ENCODE measurements at regions not wholly inside any gene's neighbourhood (a gene's known extent, or its start where the extent isn't known, plus 50 kb on each side); places are given as distances from the start of the nearest gene placed in this dataset.

GRCh38 chr7:372932-373791, 83.2 kb downstream of the FOXL3 start:
- 65% methylated on average over 35 of the region's 39 CpGs for WGBS (ENCODE audit: insufficient coverage)
- no peak overlapping the region for H2AFZ ChIP-seq (ENCODE audit: insufficient read depth, low read depth, low read length, poor library complexity, severe bottlenecking)
- no peak overlapping the region for H3K4me2 ChIP-seq (replicated peaks; ENCODE audit: extremely low read depth, low read length, poor library complexity, severe bottlenecking)
- DNase-seq, result no peak
- TF ChIP-seq, protein P1, sequence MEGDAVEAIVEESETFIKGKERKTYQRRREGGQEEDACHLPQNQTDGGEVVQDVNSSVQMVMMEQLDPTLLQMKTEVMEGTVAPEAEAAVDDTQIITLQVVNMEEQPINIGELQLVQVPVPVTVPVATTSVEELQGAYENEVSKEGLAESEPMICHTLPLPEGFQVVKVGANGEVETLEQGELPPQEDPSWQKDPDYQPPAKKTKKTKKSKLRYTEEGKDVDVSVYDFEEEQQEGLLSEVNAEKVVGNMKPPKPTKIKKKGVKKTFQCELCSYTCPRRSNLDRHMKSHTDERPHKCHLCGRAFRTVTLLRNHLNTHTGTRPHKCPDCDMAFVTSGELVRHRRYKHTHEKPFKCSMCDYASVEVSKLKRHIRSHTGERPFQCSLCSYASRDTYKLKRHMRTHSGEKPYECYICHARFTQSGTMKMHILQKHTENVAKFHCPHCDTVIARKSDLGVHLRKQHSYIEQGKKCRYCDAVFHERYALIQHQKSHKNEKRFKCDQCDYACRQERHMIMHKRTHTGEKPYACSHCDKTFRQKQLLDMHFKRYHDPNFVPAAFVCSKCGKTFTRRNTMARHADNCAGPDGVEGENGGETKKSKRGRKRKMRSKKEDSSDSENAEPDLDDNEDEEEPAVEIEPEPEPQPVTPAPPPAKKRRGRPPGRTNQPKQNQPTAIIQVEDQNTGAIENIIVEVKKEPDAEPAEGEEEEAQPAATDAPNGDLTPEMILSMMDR (IDR thresholded peaks at IDR 0.05), result no peak
- H3K9ac ChIP-seq (ENCODE audit: insufficient read depth, low read length, poor library complexity, severe bottlenecking), result no peak overlapping the region
- no peaks in the 10 kb centered on the region for H3K36me3 Mint-ChIP-seq
- no peak overlapping the region for H3K27ac Mint-ChIP-seq
- H3K4me1 ChIP-seq (ENCODE audit: control insufficient read depth in 1 of 2, insufficient read depth in 2 of 2, low read length in 2 of 2), result no peaks in the 10 kb centered on the region
- H3K4me3 ChIP-seq (replicated peaks in 1 of 3; ENCODE audit: low read depth in 2 of 3, low read length in 3 of 3), result no peak overlapping the region
- no peaks in the 10 kb centered on the region for H3K79me2 ChIP-seq (ENCODE audit: insufficient read depth, low read length)
- H3K4me3 Mint-ChIP-seq, result no peak overlapping the region
- intact Hi-C loops (cut with micrococcal nuclease), result no loop called here
- no peak overlapping the region for H3K27ac ChIP-seq (ENCODE audit: low read depth in 1 of 2, low read length in 2 of 2)
- H3K9me3 Mint-ChIP-seq, result peaks cover 0 to 5% (median 0%) of the 10 kb centered on the region in 7 donors
- H3K9me3 ChIP-seq (replicated peaks in 1 of 2; ENCODE audit: control insufficient read depth in 1 of 2, insufficient read depth in 1 of 2, low read length in 2 of 2), result no peaks in the 10 kb centered on the region
- H3K4me1 Mint-ChIP-seq, result no peaks in the 10 kb centered on the region
- no peaks in the 10 kb centered on the region for H3K36me3 ChIP-seq (replicated peaks in 1 of 2; ENCODE audit: control insufficient read depth in 1 of 2, insufficient read depth in 2 of 2, low read length in 2 of 2)
- peaks cover 12 to 47% (median 22%) of the 10 kb centered on the region in 3 donors for H3K27me3 Mint-ChIP-seq (ENCODE audit: low read depth in 3 of 3)
- H4K20me1 ChIP-seq (ENCODE audit: insufficient read depth, low read length), result no peaks in the 10 kb centered on the region
- peaks cover 0 to 24% of the 10 kb centered on the region in 2 donors for H3K27me3 ChIP-seq (ENCODE audit: control insufficient read depth in 2 of 2, insufficient read depth in 2 of 2, low read length in 2 of 2)

DNA sequence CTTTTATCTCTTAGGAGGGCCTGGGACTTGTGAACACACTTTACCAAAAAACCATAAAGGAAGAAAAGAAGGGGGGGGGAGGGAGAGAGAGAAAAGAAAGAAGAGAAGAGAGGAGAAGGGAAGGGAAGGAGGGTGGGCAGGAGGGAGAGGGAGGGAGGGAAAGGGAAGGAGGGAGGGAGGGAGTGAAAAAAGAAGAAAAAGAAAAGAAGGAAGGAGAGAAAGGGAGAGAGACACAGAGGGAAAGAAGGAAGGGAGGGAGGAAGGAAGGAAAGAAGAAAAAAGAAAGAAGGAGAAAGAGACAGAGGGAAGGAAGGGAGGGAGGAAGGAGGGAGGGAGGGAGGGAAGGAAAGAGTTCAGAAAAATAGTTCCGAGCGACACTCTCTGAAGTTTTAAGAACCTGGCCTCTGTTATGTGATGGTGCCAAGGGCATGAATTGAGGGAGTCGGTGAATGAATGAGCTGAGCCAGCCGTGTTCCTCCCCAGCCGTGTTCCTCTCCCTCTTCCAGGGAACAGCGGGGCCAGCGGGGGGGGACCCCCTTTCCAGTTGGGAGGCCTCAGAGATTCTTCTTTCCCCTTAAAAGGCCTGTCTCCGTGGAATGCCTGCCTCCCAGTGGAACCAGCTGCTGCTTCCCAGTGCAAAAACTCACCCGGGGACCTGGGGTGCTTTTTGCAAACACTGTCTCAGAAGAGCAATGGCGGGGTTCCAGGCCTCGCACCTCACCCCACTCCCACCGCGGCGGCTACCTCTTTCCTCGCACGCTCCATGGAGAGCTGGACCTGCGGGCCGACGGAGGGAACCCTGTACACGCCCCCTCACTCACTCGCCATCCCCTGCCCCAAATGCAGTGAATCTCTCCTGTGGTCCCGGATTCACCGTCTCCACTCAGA, 84.1 kb downstream of the FOXL3 start:
- H3K4me3 ChIP-seq (replicated peaks in 1 of 3; ENCODE audit: low read depth in 2 of 3, low read length in 3 of 3), result no peak overlapping the region
- intact Hi-C loops (cut with micrococcal nuclease), result no loop called here
- H3K4me2 ChIP-seq (replicated peaks; ENCODE audit: extremely low read depth, low read length, poor library complexity, severe bottlenecking), result no peak overlapping the region
- H3K9ac ChIP-seq (ENCODE audit: insufficient read depth, low read length, poor library complexity, severe bottlenecking), result no peak overlapping the region
- no peaks in the 10 kb centered on the region for H4K20me1 ChIP-seq (ENCODE audit: insufficient read depth, low read length)
- no peak overlapping the region for H2AFZ ChIP-seq (ENCODE audit: insufficient read depth, low read depth, low read length, poor library complexity, severe bottlenecking)
- no peaks in the 10 kb centered on the region for H3K36me3 ChIP-seq (replicated peaks in 1 of 2; ENCODE audit: control insufficient read depth in 1 of 2, insufficient read depth in 2 of 2, low read length in 2 of 2)
- Mint-ChIP-seq H3K36me3 (no peaks in the 10 kb centered on the region), H3K4me3 (peak overlapping the region in 1 of 2 donors; percentile 4), H3K27ac (no peak overlapping the region), H3K4me1 (no peaks in the 10 kb centered on the region), H3K9me3 (peaks cover 0 to 5% (median 0%) of the 10 kb centered on the region in 7 donors), H3K27me3 (ENCODE audit: low read depth in 3 of 3) (peaks cover 14 to 46% (median 24%) of the 10 kb centered on the region in 3 donors)
- no peaks in the 10 kb centered on the region for H3K79me2 ChIP-seq (ENCODE audit: insufficient read depth, low read length)
- H3K27me3 ChIP-seq (ENCODE audit: control insufficient read depth in 2 of 2, insufficient read depth in 2 of 2, low read length in 2 of 2), result peaks cover 0 to 27% of the 10 kb centered on the region in 2 donors
- 86% methylated on average over 16 of the region's 23 CpGs for WGBS (ENCODE audit: insufficient coverage)
- H3K9me3 ChIP-seq (replicated peaks in 1 of 2; ENCODE audit: control insufficient read depth in 1 of 2, insufficient read depth in 1 of 2, low read length in 2 of 2), result no peaks in the 10 kb centered on the region
- TF ChIP-seq, protein P1 (IDR thresholded peaks at IDR 0.05), result no peak
- no peak for DNase-seq
- no peaks in the 10 kb centered on the region for H3K4me1 ChIP-seq (ENCODE audit: control insufficient read depth in 1 of 2, insufficient read depth in 2 of 2, low read length in 2 of 2)
- no peak overlapping the region for H3K27ac ChIP-seq (ENCODE audit: low read depth in 1 of 2, low read length in 2 of 2)

Data from CD14-positive monocyte (primary cell).